Spleen (tissue), 7 donors: ENCODE measurements at regions not wholly inside any gene's neighbourhood (a gene's known extent, or its start where the extent isn't known, plus 50 kb on each side); places are given as distances from the start of the nearest gene placed in this dataset.

Source experiments
- CTCF ChIP-seq, 11 experiments: fragments of 200-600 bp in 7 of 11; fragments of 450-650 bp in 4 of 11; sonication (generic) in 4 of 11; IDR thresholded peaks in 8 of 11; conservative IDR thresholded peaks in 3 of 11; 1 replicate in 7 of 11; 2 replicates in 4 of 11; pipeline versions ENCODE4 v1.4.0 to v1.8.0; 2016 to 2021; ENCODE audit warnings: antibody characterized with exemption in 11 of 11, inconsistent platforms in 4 of 11, mild to moderate bottlenecking in 1 of 11
- POLR2A ChIP-seq, 3 donors: fragments of 450-650 bp; IDR thresholded peaks; one replicate each; pipeline ENCODE4 v1.5.1; 2017; ENCODE audit warnings: antibody characterized with exemption in 3 of 3, mild to moderate bottlenecking in 1 of 3
- POLR2AphosphoS5 ChIP-seq, 3 donors: sonication (generic); formaldehyde crosslinking; IDR thresholded peaks; one replicate each; pipeline ENCODE4 v1.5.1; 2017; ENCODE audit warnings: antibody characterized with exemption in 3 of 3
- donor health status: DM: no; HTN: no; CAD: no; lungs with moderate emphysema.
- donor health status: DM: no; HTN: no; CAD: no.
- donor health status: DM: no; HTN: no; CAD: no.

GRCh38 chrX:53813670-53814440 is 127.3 kb upstream of the HUWE1 start:
- TF ChIP-seq CTCF (IDR thresholded peaks at IDR 0.05 in 8 of 11, conservative IDR thresholded peaks at IDR 0.05 in 3 of 11) (no peak), POLR2A (IDR thresholded peaks at IDR 0.05) (no peak), POLR2AphosphoS5 (IDR thresholded peaks at IDR 0.05) (no peak)
